ENCODE measurements at regions not wholly inside any gene's neighbourhood (a gene's known extent, or its start where the extent isn't known, plus 50 kb on each side); places are given as distances from the start of the nearest gene placed in this dataset.
A peak's percentile ranks its signal among the peaks of the same experiment; 100 is the strongest.

DNA sequence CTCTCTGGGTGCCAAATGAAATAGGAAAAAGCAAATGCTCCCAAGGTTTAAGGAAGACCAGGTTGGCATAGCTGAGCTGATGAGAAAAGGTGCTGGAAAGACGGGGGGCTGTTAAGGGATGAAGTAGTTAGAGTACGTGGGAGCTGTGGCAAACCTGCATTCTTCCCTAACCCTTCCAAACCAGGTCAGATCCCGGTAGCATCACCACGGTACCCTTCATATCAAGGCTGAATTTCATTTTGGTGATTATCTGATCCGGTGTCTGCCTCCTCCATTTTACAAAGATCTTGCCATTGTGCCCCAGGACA, 68.0 kb upstream of the PIM1 start:
- Histone ChIP-seq H3K4me1 (peaks cover 0 to 24% (median 20%) of the 10 kb centered on the region in 4 donors), H3K27me3 (no peaks in the 10 kb centered on the region), H3K36me3 (no peaks in the 10 kb centered on the region), H3K9me3 (no peaks in the 10 kb centered on the region), H3K27ac (peak overlapping the region; percentile 79 to 87 (median 84)), H3K4me3 (peak overlapping the region in 3 of 4 donors; percentile 36 to 50 (median 49))
- intact Hi-C loops (cut with DNase I): loop anchor here (2.0 kb wide), 2 partner anchors 43 to 69 kb away; partner anchors contain the start of gene PIM1
- DNase-seq: no peak
- TF ChIP-seq, protein P1, sequence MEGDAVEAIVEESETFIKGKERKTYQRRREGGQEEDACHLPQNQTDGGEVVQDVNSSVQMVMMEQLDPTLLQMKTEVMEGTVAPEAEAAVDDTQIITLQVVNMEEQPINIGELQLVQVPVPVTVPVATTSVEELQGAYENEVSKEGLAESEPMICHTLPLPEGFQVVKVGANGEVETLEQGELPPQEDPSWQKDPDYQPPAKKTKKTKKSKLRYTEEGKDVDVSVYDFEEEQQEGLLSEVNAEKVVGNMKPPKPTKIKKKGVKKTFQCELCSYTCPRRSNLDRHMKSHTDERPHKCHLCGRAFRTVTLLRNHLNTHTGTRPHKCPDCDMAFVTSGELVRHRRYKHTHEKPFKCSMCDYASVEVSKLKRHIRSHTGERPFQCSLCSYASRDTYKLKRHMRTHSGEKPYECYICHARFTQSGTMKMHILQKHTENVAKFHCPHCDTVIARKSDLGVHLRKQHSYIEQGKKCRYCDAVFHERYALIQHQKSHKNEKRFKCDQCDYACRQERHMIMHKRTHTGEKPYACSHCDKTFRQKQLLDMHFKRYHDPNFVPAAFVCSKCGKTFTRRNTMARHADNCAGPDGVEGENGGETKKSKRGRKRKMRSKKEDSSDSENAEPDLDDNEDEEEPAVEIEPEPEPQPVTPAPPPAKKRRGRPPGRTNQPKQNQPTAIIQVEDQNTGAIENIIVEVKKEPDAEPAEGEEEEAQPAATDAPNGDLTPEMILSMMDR (IDR thresholded peaks at IDR 0.05): no peak
- TF ChIP-seq POLR2A (IDR thresholded peaks at IDR 0.05): no peak
- TF ChIP-seq EP300 (IDR thresholded peaks at IDR 0.05): no peak
- TF ChIP-seq POLR2AphosphoS5 (IDR thresholded peaks at IDR 0.05): no peak
- 68 to 77% methylated on average over 5 of the region's 5 CpGs for WGBS, 2 donors

DNA sequence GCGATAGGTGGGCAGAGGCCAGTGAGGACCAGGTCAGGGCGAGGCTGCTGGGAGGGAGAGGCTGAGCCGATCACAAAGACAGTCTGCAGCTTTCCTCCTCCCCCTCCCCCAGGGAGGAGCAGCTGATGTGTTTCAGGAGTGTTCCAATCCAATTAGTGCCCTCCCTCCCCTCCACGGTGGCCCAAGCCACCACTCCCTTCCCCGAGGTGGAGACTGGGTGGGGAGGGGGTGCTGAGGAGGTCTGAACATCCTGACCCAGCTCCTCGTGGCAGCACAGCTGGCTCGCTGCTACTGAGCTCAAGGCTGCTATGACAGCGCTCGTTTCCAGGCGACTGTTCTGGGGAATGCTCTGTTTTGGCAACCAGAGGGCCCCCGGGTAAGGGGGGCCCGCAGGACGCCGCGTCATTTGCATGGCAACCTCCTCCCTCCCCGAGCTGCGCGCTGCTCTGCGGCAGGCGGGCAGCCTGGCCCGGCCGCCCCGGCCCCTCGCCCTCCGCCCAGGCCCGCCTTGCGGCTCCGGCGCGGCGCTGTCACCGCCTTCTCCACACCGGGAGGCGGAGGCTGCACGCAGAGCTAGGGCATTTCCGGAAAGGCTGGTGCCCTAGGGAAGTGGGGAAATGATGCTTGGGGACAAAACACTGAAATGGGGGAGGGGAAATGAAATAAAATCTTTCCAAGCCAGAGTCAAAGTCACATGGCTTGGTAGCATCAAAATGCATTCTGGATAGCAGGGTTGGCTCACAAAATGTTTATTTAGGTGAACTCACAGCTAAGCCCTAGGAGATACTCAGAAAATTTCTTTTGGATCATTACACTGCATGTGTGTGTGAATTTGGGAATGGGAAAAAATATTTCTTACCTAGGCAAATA, 67.4 kb upstream of the PIM1 start:
- TF ChIP-seq POLR2A (IDR thresholded peaks at IDR 0.05): no peak
- TF ChIP-seq EP300 (IDR thresholded peaks at IDR 0.05): peak in 3 of 4 donors; percentile 31 to 76 (median 59)
- TF ChIP-seq, protein P1 (IDR thresholded peaks at IDR 0.05): no peak
- peak; percentile 46 to 73 (median 71) for TF ChIP-seq POLR2AphosphoS5 (IDR thresholded peaks at IDR 0.05)
- H3K27ac ChIP-seq: peak overlapping the region; percentile 79 to 87 (median 84)
- H3K36me3 ChIP-seq: no peaks in the 10 kb centered on the region
- 2 to 3% methylated on average over 36 of the region's 36 CpGs for WGBS, 2 donors
- peaks cover 0 to 24% (median 20%) of the 10 kb centered on the region in 4 donors for H3K4me1 ChIP-seq
- no peaks in the 10 kb centered on the region for H3K27me3 ChIP-seq
- intact Hi-C loops (cut with DNase I): loop anchor here (1.0 to 2.0 kb wide), 3 partner anchors 26 to 68 kb away; partner anchors contain the start of gene PIM1
- H3K9me3 ChIP-seq: no peaks in the 10 kb centered on the region
- DNase-seq: peak; percentile 96
- H3K4me3 ChIP-seq: peak overlapping the region; percentile 18 to 50 (median 42)

DNA sequence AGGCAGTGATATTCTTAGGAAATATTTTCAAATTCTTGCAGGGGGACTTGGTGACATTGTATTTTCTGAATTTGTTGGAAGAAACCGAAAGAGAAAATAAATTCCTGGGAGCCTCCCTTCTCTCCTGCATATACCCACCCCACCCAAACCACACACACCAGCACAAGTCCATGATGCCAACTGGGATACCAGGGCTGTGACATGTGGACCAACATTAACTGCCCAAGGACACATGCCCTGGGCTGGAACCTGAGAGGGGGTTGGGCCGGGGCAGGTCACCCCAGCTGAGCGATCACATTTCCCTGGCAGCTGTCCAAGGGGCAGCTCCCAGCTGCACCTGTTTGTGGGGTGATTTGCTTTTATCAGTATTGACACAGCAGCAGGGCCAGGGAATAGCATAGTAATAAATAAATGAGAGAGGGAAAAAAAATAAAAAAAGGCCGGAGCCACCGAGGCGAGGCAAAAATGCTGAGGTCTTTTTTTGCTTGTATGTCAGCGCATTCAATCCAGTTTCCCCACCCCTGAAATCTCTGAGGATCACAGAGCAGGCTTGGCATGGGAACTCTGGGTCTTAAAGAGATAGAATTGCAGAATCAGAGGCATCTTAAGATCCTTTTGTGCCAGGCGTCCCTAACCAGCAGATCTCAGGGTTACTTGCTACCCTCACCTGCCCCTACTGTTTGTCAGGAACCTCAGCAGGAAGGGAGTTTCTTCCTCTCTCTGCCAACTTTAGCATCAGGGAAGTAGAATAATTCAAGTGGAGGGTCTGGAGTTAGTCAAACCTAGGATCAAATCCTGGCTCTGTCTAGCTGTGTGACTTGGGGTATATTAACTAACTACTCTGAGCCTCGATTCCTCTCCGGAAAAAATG, 66.5 kb upstream of the PIM1 start:
- H3K4me1 ChIP-seq: peaks cover 0 to 24% (median 20%) of the 10 kb centered on the region in 4 donors
- peak; percentile 79 for DNase-seq
- peak overlapping the region; percentile 79 to 87 (median 84) for H3K27ac ChIP-seq
- H3K4me3 ChIP-seq: peak overlapping the region in 3 of 4 donors; percentile 36 to 50 (median 49)
- intact Hi-C loops (cut with DNase I): loop anchor here (1.0 to 2.0 kb wide), 3 partner anchors 25 to 67 kb away; partner anchors contain the start of gene PIM1
- H3K36me3 ChIP-seq: no peaks in the 10 kb centered on the region
- no peaks in the 10 kb centered on the region for H3K27me3 ChIP-seq
- TF ChIP-seq, protein P1 (IDR thresholded peaks at IDR 0.05): no peak
- TF ChIP-seq POLR2AphosphoS5 (IDR thresholded peaks at IDR 0.05): peak in 1 of 4 donors; percentile 25
- WGBS, 2 donors: 7 to 29% methylated on average over 10 of the region's 10 CpGs
- H3K9me3 ChIP-seq: no peaks in the 10 kb centered on the region

DNA sequence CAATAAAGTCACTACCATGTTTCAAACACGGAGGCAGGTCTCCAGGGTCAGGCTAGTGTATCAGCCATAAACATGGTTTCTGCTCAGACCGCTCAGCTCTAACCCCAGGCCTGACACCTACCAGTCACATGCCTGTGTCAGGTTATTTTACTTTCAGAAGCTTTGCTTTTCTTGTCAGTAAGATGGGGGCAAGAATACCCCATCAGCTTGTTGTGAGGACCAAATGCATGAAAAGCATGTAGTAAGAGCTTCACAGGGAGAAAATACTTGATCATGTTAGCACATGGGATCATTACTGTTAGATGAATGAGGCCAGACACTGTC, 65.2 kb upstream of the PIM1 start:
- Histone ChIP-seq H3K4me1 (peaks cover 0 to 26% (median 22%) of the 10 kb centered on the region in 4 donors), H3K4me3 (no peak overlapping the region), H3K27me3 (no peaks in the 10 kb centered on the region), H3K27ac (peak overlapping the region in 2 of 4 donors; percentile 83 to 87), H3K9me3 (no peaks in the 10 kb centered on the region), H3K36me3 (no peaks in the 10 kb centered on the region)
- TF ChIP-seq EP300 (IDR thresholded peaks at IDR 0.05): no peak
- TF ChIP-seq, protein P1 (IDR thresholded peaks at IDR 0.05): no peak
- no peak for TF ChIP-seq POLR2AphosphoS5 (IDR thresholded peaks at IDR 0.05)
- TF ChIP-seq POLR2A (IDR thresholded peaks at IDR 0.05): no peak
- DNase-seq: no peak
- WGBS, 2 donors: 23 to 72% methylated on average over 2 of the region's 2 CpGs
- intact Hi-C loops (cut with DNase I): no loop called here

Measured in sigmoid colon (tissue), 6 donors.